Heart left ventricle (tissue), 16 donors: ENCODE measurements at regions not wholly inside any gene's neighbourhood (a gene's known extent, or its start where the extent isn't known, plus 50 kb on each side); places are given as distances from the start of the nearest gene placed in this dataset.

Source experiments
- ATAC-seq, 4 donors: fragments of 200-7000 bp; cut with Tn5 transposase; one replicate each; pipeline ENCODE4 v1.9.1; 2020 to 2022; ENCODE audit warnings: moderate library complexity in 4 of 4, mild to moderate bottlenecking in 3 of 4, moderate number of reproducible peaks in 1 of 4
- DNase-seq, 5 donors: peaks; one replicate each; pipeline ENCODE4 v3.0.0-alpha.2; 2020
- H3K27ac ChIP-seq, 12 donors: fragments of 200-600 bp; sonication (generic) in 4 of 12; one replicate each; pipeline versions ENCODE4 v1.5.0 to v1.8.0; 2016 to 2022; ENCODE audit warnings: mild to moderate bottlenecking in 2 of 12
- H3K27me3 ChIP-seq, 9 donors: fragments of 200-600 bp; sonication (generic) in 2 of 9; one replicate each; pipeline versions ENCODE4 v1.5.1 to v1.8.0; 2016 to 2022; ENCODE audit warnings: mild to moderate bottlenecking in 3 of 9
- H3K36me3 ChIP-seq, 9 donors: fragments of 200-600 bp; sonication (generic) in 2 of 9; one replicate each; pipeline versions ENCODE4 v1.5.0 to v1.8.0; 2018 to 2022; ENCODE audit warnings: mild to moderate bottlenecking in 2 of 9
- H3K4me1 ChIP-seq, 12 donors: fragments of 200-600 bp; sonication (generic) in 4 of 12; one replicate each; pipeline versions ENCODE4 v1.5.0 to v1.8.0; 2016 to 2022; ENCODE audit warnings: mild to moderate bottlenecking in 3 of 12
- H3K4me3 ChIP-seq, 12 donors: fragments of 200-600 bp; sonication (generic) in 4 of 12; one replicate each; pipeline versions ENCODE4 v1.5.0 to v1.8.0; 2017 to 2022; ENCODE audit warnings: mild to moderate bottlenecking in 9 of 12, moderate library complexity in 4 of 12
- H3K9me3 ChIP-seq, 12 donors: fragments of 200-600 bp; sonication (generic) in 4 of 12; one replicate each; pipeline versions ENCODE4 v1.5.0 to v1.8.0; 2016 to 2022; ENCODE audit warnings: mild to moderate bottlenecking in 1 of 12
- CTCF ChIP-seq, 12 donors: fragments of 200-600 bp; sonication (generic) in 4 of 12; IDR thresholded peaks; one replicate each; pipeline versions ENCODE4 v1.5.0 to v1.8.0; 2018 to 2022; ENCODE audit warnings: antibody characterized with exemption in 12 of 12, mild to moderate bottlenecking in 5 of 12
- POLR2A ChIP-seq, 2 donors: fragments of 450-650 bp; IDR thresholded peaks; one replicate each; pipeline ENCODE4 v1.6.1; 2017; ENCODE audit warnings: antibody characterized with exemption in 2 of 2, mild to moderate bottlenecking in 2 of 2, moderate library complexity in 2 of 2
- WGBS, 4 donors: extraction: QIAGEN DNeasy Blood & Tissue Kit in 2 of 4; methylation state at CpG; one replicate each; pipeline versions ENCODE4 v1.1.5 to v1.1.7; 2013 to 2018; 5-methylcytosine and 5-hydroxymethylcytosine counted together
- intact Hi-C, 10 donors: fragments of 100-400 bp; cut with DNase I; formaldehyde crosslinking; loops; one replicate each; pipeline versions ENCODE4 v1.11.1 to v1.14.2; 2022
- donor health status: ischemic (EF 13 %, LVEDD 7.1; RV severe dilation, severe dysfunction).
- donor health status: healthy with polysubstance abuse.
- donor health status: DM: no; HTN: yes; CAD: no.
- donor health status: DM: no; HTN: no; CAD: no.
- donor health status: ischemic (EF 25% LVEDD 6.9; RV normal size, moderate dysfunction).
- donor health status: ischemic (EF 25% LVEDD 5.7; RV mildly dilated, moderate dysfunction).
- donor health status: healthy.
- donor health status: DM: yes; HTN: yes; CAD: no.
- donor health status: ischemic (EF 35%, LVEDD 5.7; RV mildly dilated, moderate dysfunction).
- donor health status: nonischemic (EF 11% LVEDD 7.7; RV severe dilation, severe dysfunction).
- donor health status: DM: yes; HTN: yes; CAD: no.
- donor health status: PGD.
- donor health status: ischemic (EF 29% LVEDD 5.4; RV normal size, mild dysfunction).
- donor health status: nonischemic (EF 23%, LVEDD 6.1; RV moderate dilation, normal function).

- H3K9me3 ChIP-seq = no peaks in the 10 kb centered on the region
- no peak for DNase-seq
- no peaks in the 10 kb centered on the region for H3K4me1 ChIP-seq
- 33 to 45% (median 42%) methylated on average over 1 of the region's 1 CpG for WGBS, 4 donors
- intact Hi-C loops = no loop called here
- ATAC-seq = no peak
- no peaks in the 10 kb centered on the region for H3K36me3 ChIP-seq
- H3K27ac ChIP-seq = no peak overlapping the region
- H3K4me3 ChIP-seq = no peak overlapping the region
- no peaks in the 10 kb centered on the region for H3K27me3 ChIP-seq
- no peak for TF ChIP-seq POLR2A (IDR thresholded peaks at IDR 0.05)
- no peak for TF ChIP-seq CTCF (IDR thresholded peaks at IDR 0.05)
These were observed 104.7 kb downstream of the LRATD1 start for GRCh38 chr2:14737201-14737600.

- ATAC-seq (no peak), DNase-seq (no peak)
- TF ChIP-seq CTCF (IDR thresholded peaks at IDR 0.05) = no peak
- TF ChIP-seq POLR2A (IDR thresholded peaks at IDR 0.05) = no peak
- Histone ChIP-seq H3K4me1 (no peaks in the 10 kb centered on the region), H3K4me3 (no peak overlapping the region), H3K27ac (no peak overlapping the region), H3K27me3 (no peaks in the 10 kb centered on the region), H3K9me3 (peaks cover 0 to 9% (median 0%) of the 10 kb centered on the region in 12 donors), H3K36me3 (no peaks in the 10 kb centered on the region)
- WGBS, 4 donors = 75 to 87% (median 84%) methylated on average over 1 of the region's 1 CpG
- intact Hi-C loops = no loop called here
These were observed 111.3 kb downstream of the LRATD1 start for GRCh38 chr2:14743861-14744260.

- WGBS, 4 donors = 59 to 71% (median 65%) methylated on average over 9 of the region's 9 CpGs
- Histone ChIP-seq H3K4me1 (no peaks in the 10 kb centered on the region), H3K27ac (no peak overlapping the region), H3K36me3 (no peaks in the 10 kb centered on the region), H3K9me3 (peaks cover 0 to 9% (median 0%) of the 10 kb centered on the region in 12 donors), H3K4me3 (no peak overlapping the region), H3K27me3 (no peaks in the 10 kb centered on the region)
- TF ChIP-seq POLR2A (IDR thresholded peaks at IDR 0.05) = no peak
- intact Hi-C loops = no loop called here
- DNase-seq (peak in 2 of 5 donors; percentile 23 to 38), ATAC-seq (peak in 2 of 4 donors; percentile 36 to 37)
These were observed 113.0 kb downstream of the LRATD1 start for GRCh38 chr2:14745288-14746076.

- DNase-seq (no peak), ATAC-seq (no peak)
- Histone ChIP-seq H3K9me3 (peaks cover 0 to 9% (median 0%) of the 10 kb centered on the region in 12 donors), H3K36me3 (no peaks in the 10 kb centered on the region), H3K27ac (no peak overlapping the region), H3K4me3 (no peak overlapping the region), H3K27me3 (no peaks in the 10 kb centered on the region), H3K4me1 (no peaks in the 10 kb centered on the region)
- TF ChIP-seq CTCF (IDR thresholded peaks at IDR 0.05) = no peak
- no peak for TF ChIP-seq POLR2A (IDR thresholded peaks at IDR 0.05)
- intact Hi-C loops = no loop called here
- 92 to 95% (median 94%) methylated on average over 7 of the region's 7 CpGs for WGBS, 4 donors
These were observed 113.6 kb downstream of the LRATD1 start for GRCh38 chr2:14746133-14746532.
